ENCODE measurements at regions not wholly inside any gene's neighbourhood (a gene's known extent, or its start where the extent isn't known, plus 50 kb on each side); places are given as distances from the start of the nearest gene placed in this dataset.
"Not testable (repeated sequence)": the region's sequence is repeated elsewhere in the genome, so short reads cannot be mapped to it uniquely, and the experiment has no call there.

DNA sequence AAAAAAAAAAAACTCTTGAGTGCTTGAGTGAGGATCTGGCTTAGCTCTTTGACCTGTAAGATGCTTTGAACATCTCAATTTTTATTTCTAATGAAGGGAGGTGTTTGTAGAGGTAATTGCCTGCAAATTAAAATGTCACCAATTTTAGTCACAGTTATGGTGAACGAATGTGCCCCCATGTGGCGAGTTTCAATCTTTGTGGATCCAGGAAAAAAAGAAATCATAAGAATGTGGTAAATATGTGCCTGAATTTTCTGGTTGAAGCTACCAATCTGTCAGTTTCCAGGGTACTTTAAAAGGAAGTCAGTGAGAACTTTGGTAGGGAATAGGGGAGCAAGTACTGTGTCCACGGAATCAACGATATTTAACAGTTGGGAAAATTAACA lies 1772.4 kb upstream of the CDH9 start:
- no peak overlapping the region for H3K27ac ChIP-seq
- H3K4me1 ChIP-seq (replicated peaks), result no peaks in the 10 kb centered on the region
- H3K9me3 ChIP-seq (replicated peaks), result no peaks in the 10 kb centered on the region
- no peak overlapping the region for H3K4me3 ChIP-seq
- H3K27me3 ChIP-seq (replicated peaks), result no peaks in the 10 kb centered on the region
- DNase-seq (ENCODE audit: low read depth in 1 of 2, low spot score in 2 of 2), result no peak
- no peaks in the 10 kb centered on the region for H3K36me3 ChIP-seq

DNA sequence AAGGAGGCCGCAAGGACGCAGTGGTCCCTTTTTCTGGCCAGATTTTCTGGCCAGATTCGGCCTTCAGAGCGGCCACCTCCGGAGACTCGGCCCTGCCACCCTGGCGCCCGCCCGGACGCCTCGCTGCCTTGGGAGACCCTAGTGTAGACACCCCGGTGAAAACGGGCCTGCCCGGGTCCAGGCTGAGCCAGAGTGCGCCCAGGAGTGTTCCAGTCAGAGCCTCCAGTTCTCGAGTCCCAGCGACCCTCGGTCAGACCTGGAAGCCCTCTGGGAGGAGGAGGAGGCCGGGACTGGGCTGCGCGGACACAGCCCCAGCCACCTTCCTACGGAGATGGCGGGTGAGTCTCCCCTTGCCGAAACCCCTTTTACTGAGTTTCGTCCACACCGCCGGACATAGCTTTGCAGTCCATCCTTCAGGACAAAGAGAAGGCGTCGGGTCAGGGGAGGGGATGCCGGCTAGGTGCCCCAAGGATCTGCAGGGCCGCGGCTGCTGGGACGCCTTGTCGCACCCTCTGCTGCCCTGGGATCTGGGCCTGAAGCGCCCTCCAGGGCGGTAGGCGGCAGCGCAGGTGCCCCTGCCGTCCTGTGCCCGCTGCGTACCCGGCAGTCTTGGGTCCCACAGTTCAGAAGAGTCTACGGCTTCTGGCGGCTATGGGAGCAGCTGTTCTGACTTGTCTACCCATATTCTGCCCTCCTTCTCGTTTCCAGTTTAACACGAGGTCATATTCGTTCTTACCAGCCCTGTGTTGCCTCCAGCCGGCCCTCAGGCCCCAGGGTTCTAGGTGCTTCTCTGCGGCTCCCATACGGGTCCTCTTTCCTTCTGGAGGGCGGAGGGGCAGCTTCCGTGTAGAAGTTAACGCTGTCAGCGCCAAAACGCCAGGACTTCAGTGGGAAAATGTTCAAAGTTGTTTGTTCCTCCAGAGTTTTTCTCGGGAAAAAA lies 1771.7 kb upstream of the CDH9 start:
- H3K27ac ChIP-seq, result no peak overlapping the region
- H3K4me3 ChIP-seq, result no peak overlapping the region
- DNase-seq (ENCODE audit: low read depth in 1 of 2, low spot score in 2 of 2), result no peak
- no peaks in the 10 kb centered on the region for H3K4me1 ChIP-seq (replicated peaks)
- H3K9me3 ChIP-seq (replicated peaks), result no peaks in the 10 kb centered on the region
- H3K36me3 ChIP-seq, result no peaks in the 10 kb centered on the region
- no peaks in the 10 kb centered on the region for H3K27me3 ChIP-seq (replicated peaks)

DNA sequence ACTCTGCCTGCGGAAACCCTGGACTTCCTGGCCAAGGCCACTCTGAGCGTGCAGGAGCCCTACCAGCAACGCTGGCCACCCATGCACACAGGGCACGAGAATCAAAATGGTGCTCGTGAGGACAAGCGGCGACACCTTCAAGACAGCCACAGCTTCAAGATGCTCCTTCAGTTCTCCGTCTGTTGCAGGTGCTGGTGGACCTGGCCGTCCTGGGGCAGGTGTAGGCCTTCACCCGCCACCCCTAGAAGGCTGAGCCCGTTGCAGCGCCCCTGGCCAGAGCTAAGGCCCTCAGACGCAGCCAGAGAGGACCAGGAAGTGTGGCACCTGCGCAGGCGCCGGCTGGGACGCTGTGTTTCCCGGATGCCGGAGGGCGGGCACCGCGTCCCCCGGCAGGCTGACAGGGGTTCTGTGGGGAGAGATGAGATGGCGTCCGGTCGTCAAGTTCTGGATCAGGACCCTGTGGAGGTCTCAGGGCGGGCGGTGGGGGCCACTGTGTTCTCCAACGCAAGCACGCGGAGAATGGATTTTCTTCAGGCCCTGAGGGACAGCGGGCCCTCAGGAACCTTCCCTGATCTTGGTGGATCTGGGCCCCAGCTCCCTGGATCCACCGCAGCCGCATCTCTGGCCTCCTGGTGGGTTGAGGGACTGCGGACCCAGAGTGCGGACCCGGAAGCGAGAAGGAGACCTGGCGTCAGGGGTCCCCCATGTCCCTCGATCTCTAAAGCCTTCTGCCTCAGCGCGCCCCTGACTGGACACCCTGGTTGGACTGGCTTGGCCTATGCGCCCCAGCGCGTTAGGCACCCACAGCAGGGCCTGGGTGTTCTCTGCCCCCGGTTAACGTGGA lies 1770.8 kb upstream of the CDH9 start:
- Histone ChIP-seq H3K4me3 (no peak overlapping the region), H3K9me3 (replicated peaks) (no peaks in the 10 kb centered on the region), H3K4me1 (replicated peaks) (no peaks in the 10 kb centered on the region), H3K27ac (no peak overlapping the region), H3K36me3 (no peaks in the 10 kb centered on the region), H3K27me3 (replicated peaks) (no peaks in the 10 kb centered on the region)
- no peak for DNase-seq (ENCODE audit: low read depth in 1 of 2, low spot score in 2 of 2)

DNA sequence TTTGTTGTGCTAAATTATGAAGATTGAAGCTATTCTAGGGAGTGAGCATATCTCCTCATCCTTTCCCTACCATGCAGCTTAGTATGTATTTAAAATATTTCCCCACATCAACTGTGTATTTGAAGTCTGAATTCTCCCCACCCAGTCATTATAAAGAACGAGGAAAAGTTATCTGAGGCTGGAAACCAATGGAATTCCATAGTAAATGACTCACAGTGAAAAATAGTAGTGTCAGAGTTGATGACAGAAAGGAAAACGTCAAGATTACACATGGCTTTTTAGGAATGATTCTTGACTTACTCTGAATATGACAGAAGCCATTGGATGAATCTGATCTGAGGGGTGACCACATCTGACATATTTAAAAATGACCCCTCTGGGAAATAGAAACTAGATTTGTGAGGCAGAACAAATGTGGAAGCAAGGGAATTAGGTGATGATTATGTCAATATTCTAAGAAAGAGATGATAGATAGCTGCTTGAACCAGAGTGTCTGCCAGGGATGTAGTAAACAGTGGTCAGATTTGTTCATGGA lies 1768.9 kb upstream of the CDH9 start:
- no peak for DNase-seq (ENCODE audit: low read depth in 1 of 2, low spot score in 2 of 2)
- no peaks in the 10 kb centered on the region for H3K27me3 ChIP-seq (replicated peaks)
- H3K4me3 ChIP-seq, result no peak overlapping the region
- no peaks in the 10 kb centered on the region for H3K9me3 ChIP-seq (replicated peaks)
- H3K36me3 ChIP-seq, result no peaks in the 10 kb centered on the region
- no peak overlapping the region for H3K27ac ChIP-seq
- H3K4me1 ChIP-seq (replicated peaks), result no peaks in the 10 kb centered on the region

DNA sequence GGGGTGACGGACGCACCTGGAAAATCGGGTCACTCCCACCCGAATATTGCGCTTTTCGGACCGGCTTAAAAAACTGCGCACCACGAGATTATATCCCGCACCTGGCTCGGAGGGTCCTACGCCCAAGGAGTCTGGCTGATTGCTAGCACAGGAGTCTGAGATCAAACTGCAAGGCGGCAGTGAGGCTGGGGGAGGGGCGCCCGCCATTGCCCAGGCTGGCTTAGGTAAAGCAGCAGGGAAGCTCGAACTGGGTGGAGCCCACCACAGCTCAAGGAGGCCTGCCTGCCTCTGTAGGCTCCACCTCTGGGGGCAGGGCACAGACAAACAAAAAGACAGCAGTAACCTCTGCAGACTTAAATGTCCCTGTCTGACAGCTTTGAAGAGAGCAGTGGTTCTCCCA lies 1760.6 kb upstream of the CDH9 start:
- H3K9me3 ChIP-seq (replicated peaks); H3K4me1 ChIP-seq (replicated peaks); DNase-seq (ENCODE audit: low read depth in 1 of 2, low spot score in 2 of 2); H3K27me3 ChIP-seq (replicated peaks); H3K27ac ChIP-seq; H3K36me3 ChIP-seq; H3K4me3 ChIP-seq: not testable (repeated sequence)

DNA sequence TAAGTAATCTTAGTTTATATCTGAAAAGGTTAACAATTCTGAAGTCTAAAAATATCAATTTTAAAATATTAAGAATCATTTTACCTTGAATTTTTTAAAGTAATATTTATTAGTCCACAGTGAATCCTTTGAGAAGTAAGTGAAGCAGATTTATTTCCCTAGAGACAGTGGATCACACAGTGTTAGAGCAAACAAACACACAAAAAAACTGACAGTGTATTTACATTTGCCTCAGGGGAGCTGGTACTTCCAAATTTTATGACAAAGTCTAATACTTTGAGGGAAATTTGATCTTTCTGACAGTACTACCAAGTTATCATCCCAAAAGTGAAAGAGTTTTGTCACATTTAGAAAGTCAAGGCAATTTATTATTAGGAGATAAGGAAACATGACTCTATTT lies 1750.6 kb upstream of the CDH9 start:
- Histone ChIP-seq H3K9me3 (replicated peaks) (no peaks in the 10 kb centered on the region), H3K4me3 (no peak overlapping the region), H3K27me3 (replicated peaks) (no peaks in the 10 kb centered on the region), H3K27ac (no peak overlapping the region), H3K36me3 (no peaks in the 10 kb centered on the region), H3K4me1 (replicated peaks) (no peaks in the 10 kb centered on the region)
- no peak for DNase-seq (ENCODE audit: low read depth in 1 of 2, low spot score in 2 of 2)

DNA sequence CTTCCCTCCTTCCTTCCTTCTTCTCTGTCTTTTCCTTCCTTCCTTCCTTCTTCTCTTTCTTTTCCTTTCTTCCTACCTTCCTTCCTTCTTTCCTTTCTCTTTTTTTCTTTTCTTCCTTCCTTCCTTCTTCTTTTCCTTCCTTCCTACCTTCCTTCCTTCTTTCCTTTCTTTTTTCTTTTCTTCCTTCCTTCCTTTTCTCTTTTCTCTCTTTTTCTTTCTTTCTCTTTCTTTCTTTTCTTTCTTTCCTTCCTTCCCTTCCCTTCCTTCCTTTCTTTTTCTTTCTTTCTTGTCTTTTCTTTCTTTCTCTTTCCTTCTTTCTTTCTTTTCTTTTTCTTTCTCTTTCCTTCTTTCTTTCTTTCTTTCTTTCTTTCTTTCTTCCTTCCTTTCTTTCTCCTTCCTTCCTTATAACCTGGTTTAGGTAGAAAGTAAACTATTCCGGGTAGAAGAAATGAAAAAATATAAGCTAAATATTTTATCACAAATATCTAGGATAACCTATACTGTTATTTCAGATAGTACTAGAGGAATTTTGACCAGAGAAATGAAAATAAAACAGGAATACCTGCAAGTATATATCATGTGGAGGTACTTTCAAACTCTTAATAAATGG lies 1741.8 kb upstream of the CDH9 start:
- H3K4me1 ChIP-seq (replicated peaks), result no peaks in the 10 kb centered on the region
- no peaks in the 10 kb centered on the region for H3K9me3 ChIP-seq (replicated peaks)
- H3K4me3 ChIP-seq, result no peak overlapping the region
- H3K36me3 ChIP-seq, result no peaks in the 10 kb centered on the region
- no peak for DNase-seq (ENCODE audit: low read depth in 1 of 2, low spot score in 2 of 2)
- H3K27me3 ChIP-seq (replicated peaks), result no peaks in the 10 kb centered on the region
- no peak overlapping the region for H3K27ac ChIP-seq

DNA sequence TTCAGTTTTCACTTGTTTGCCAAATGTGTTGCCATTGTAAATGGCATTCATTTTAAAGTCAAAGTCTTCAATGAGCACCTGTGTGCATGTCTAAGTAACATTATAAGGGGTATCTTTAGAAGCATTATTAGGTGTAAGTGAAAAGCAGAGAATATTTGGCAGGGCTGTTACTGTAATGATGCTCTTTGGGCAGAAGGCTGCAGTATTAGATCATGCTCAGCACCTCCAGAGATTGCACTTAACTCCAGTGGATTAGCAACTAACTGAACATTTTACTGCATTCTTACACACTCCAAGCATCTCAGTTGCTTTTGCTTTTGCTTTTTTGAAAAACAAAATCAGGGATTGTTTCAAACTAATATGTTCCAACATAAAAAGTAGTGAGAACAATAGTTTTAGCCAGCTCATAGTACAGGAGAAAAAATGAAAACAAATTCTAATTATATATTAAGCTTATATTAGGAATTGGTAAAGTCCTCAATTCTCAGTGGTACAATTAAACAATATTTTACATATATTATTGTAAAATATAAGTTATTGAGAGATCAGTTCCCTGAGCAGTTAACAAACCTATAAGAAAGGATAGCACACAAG lies 1740.9 kb upstream of the CDH9 start:
- no peak for DNase-seq (ENCODE audit: low read depth in 1 of 2, low spot score in 2 of 2)
- Histone ChIP-seq H3K27ac (no peak overlapping the region), H3K4me3 (no peak overlapping the region), H3K4me1 (replicated peaks) (no peaks in the 10 kb centered on the region), H3K36me3 (no peaks in the 10 kb centered on the region), H3K9me3 (replicated peaks) (no peaks in the 10 kb centered on the region), H3K27me3 (replicated peaks) (no peaks in the 10 kb centered on the region)

DNA sequence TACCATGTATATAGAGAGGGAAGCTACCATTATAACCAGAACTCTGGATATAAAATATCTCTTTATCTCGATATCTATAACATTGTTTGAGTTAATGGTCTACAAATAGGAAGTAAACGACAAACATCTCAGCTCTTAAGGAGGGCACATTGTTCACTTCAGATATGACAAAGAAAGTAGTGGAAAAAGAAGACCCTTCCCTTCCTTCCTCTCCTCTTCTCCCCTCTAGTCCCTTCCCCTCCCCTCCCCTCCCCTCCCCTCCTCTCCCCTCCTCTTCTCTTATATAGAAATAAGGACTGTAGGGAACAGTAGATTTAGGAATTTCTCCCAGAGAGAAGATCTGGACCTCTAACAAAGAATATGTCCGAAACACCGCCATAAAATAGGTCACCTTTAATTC lies 1731.9 kb upstream of the CDH9 start:
- Histone ChIP-seq H3K4me1 (replicated peaks) (no peaks in the 10 kb centered on the region), H3K27me3 (replicated peaks) (no peaks in the 10 kb centered on the region), H3K4me3 (no peak overlapping the region), H3K27ac (no peak overlapping the region), H3K9me3 (replicated peaks) (no peaks in the 10 kb centered on the region), H3K36me3 (no peaks in the 10 kb centered on the region)
- DNase-seq (ENCODE audit: low read depth in 1 of 2, low spot score in 2 of 2), result no peak

DNA sequence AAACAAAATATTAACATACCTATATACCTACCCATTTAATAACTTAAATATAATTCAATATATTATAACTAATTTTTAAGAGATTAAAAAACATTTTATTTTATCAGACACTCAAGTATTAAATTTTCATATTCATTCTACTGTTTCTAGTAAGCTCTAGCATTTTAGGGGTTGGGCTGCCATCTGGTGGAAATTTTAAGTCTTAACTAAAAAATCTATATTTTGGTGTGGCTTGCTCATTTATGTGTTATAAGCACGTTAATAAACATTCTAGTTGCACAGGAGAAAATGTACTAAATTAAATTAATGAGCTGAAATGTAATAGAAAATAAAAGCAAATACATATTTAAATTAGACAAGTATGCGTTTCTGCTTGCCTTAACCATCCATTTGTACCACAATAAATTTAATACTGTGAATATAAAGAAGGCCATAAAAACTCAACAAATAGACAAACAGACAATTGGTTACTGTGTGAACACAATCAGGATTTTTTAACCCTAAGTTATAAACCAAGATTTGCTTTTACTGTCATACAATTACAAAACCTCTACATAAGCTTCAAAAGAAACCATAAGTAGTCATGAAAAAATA lies 1728.3 kb upstream of the CDH9 start:
- H3K4me1 ChIP-seq (replicated peaks), result no peaks in the 10 kb centered on the region
- H3K9me3 ChIP-seq (replicated peaks), result no peaks in the 10 kb centered on the region
- DNase-seq (ENCODE audit: low read depth in 1 of 2, low spot score in 2 of 2), result no peak
- no peak overlapping the region for H3K27ac ChIP-seq
- H3K36me3 ChIP-seq, result no peaks in the 10 kb centered on the region
- no peak overlapping the region for H3K4me3 ChIP-seq
- no peaks in the 10 kb centered on the region for H3K27me3 ChIP-seq (replicated peaks)

DNA sequence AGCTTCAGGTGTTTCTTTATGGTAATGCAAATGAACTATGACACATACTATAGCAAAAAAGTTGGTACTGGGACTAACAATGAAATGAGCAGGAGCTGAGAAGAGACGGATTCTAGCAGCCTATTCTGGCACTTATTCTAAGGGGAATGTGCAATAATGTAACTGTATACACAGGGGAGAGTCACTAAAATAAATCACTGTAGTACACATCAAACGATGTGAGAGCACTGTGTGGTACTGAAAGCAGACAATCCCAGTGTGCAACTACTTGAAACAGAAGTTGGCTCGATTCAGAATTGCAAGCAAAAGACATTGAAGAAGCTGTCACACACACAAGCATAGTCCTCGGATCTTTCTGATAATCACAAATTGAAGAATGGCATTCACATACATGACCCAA lies 1713.0 kb upstream of the CDH9 start:
- no peak for DNase-seq (ENCODE audit: low read depth in 1 of 2, low spot score in 2 of 2)
- no peak overlapping the region for H3K27ac ChIP-seq
- H3K36me3 ChIP-seq, result no peaks in the 10 kb centered on the region
- no peaks in the 10 kb centered on the region for H3K27me3 ChIP-seq (replicated peaks)
- H3K4me3 ChIP-seq, result no peak overlapping the region
- H3K9me3 ChIP-seq (replicated peaks), result no peaks in the 10 kb centered on the region
- H3K4me1 ChIP-seq (replicated peaks), result no peaks in the 10 kb centered on the region

DNA sequence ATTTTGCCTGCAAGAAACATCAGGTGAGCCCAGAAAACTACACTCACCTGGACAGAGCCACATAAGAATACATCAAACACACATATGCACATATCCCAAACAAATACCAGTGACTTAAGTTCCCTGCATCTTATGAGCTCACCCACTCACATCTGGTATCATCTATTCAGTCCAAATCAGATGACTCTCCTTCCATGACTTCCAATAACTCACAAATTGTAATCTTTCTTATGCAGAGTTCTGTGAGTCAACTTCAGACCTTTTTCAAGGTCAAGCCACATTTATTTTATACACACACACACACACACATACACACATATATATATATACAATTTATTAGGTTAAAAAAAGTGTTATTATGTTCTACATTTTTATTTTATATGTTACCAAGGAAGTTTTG lies 1711.9 kb upstream of the CDH9 start:
- no peaks in the 10 kb centered on the region for H3K27me3 ChIP-seq (replicated peaks)
- no peaks in the 10 kb centered on the region for H3K9me3 ChIP-seq (replicated peaks)
- H3K27ac ChIP-seq, result no peak overlapping the region
- H3K4me3 ChIP-seq, result no peak overlapping the region
- H3K36me3 ChIP-seq, result no peaks in the 10 kb centered on the region
- no peak for DNase-seq (ENCODE audit: low read depth in 1 of 2, low spot score in 2 of 2)
- no peaks in the 10 kb centered on the region for H3K4me1 ChIP-seq (replicated peaks)

DNA sequence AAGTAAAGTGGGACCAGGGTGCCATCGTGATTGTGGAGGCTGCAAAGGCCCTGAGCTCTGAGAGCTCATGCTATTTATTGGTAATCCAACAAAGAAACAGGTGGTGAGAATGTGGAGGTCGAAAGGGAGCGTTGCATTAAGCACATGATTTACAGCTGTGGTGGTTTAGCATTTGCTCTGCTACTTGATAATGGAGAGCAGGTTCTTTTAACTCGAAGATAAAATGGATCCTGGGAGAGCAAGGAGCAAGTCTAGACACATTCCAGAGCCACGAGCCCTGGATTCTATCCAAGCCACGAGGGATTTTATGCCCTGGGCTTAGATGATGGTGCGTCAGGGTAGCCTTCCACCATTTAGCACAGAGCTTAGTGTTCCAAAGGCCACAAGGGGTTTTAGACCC lies 1710.1 kb upstream of the CDH9 start:
- Histone ChIP-seq H3K27ac (no peak overlapping the region), H3K4me3 (no peak overlapping the region), H3K4me1 (replicated peaks) (no peaks in the 10 kb centered on the region), H3K27me3 (replicated peaks) (no peaks in the 10 kb centered on the region), H3K9me3 (replicated peaks) (no peaks in the 10 kb centered on the region), H3K36me3 (no peaks in the 10 kb centered on the region)
- DNase-seq (ENCODE audit: low read depth in 1 of 2, low spot score in 2 of 2), result no peak

Data from SJSA1 (cell line).